Right lobe of liver (tissue), 4 donors: ENCODE measurements at regions not wholly inside any gene's neighbourhood (a gene's known extent, or its start where the extent isn't known, plus 50 kb on each side); places are given as distances from the start of the nearest gene placed in this dataset.

Experiments used
- CTCF ChIP-seq, 4 donors: fragments of 200-600 bp in 3 of 4; fragments of 450-650 bp in 1 of 4; IDR thresholded peaks; one replicate each; pipeline versions ENCODE4 v1.5.1 to v1.8.0; 2016 to 2022; ENCODE audit warnings: antibody characterized with exemption in 4 of 4, mild to moderate bottlenecking in 2 of 4
- POLR2A ChIP-seq: fragments of 450-650 bp; IDR thresholded peaks from one replicate; pipeline ENCODE4 v1.6.1; 2017; ENCODE audit warnings: antibody characterized with exemption, mild to moderate bottlenecking
- donor health status: DM: no; HTN: no; CAD: no.
- donor health status: DM: no; HTN: no; CAD: no.
- donor health status: DM: no; HTN: yes; CAD: no.

GRCh38 chr7:32428546-32428945 is 61.6 kb downstream of the LSM5 start:
- TF ChIP-seq CTCF (IDR thresholded peaks at IDR 0.05) (no peak), POLR2A (no peak)
